ELF-1 (cell line): ENCODE measurements at regions not wholly inside any gene's neighbourhood (a gene's known extent, or its start where the extent isn't known, plus 50 kb on each side); places are given as distances from the start of the nearest gene placed in this dataset.
A peak's percentile ranks its signal among the peaks of the same experiment; 100 is the strongest.

ENCODE experiments used
- DNase-seq: peaks from one replicate; pipeline ENCODE4 v3.0.0-alpha.2; 2016; ENCODE audit warnings: low read depth, low spot score

- peak; percentile 19 for DNase-seq
These were observed 193.7 kb upstream of the KHDRBS2 start for GRCh38 chr6:62479697-62480220.

GRCh38 chr6:62474793-62475192 lies 188.8 kb upstream of the KHDRBS2 start:
- no peak for DNase-seq

- no peak for DNase-seq
These were observed 180.6 kb upstream of the KHDRBS2 start for GRCh38 chr6:62466607-62467006.

- DNase-seq = no peak
These were observed 179.2 kb upstream of the KHDRBS2 start for GRCh38 chr6:62465206-62465605.

- DNase-seq = no peak
These were observed 166.6 kb upstream of the KHDRBS2 start for GRCh38 chr6:62452586-62452985.

- DNase-seq = no peak
These were observed 160.8 kb upstream of the KHDRBS2 start for GRCh38 chr6:62446647-62447316.

GRCh38 chr6:62445521-62445920 lies 159.5 kb upstream of the KHDRBS2 start:
- DNase-seq = no peak

GRCh38 chr6:62441182-62441581 lies 155.2 kb upstream of the KHDRBS2 start:
- peak; percentile 12 for DNase-seq

- DNase-seq = no peak
These were observed 143.8 kb upstream of the KHDRBS2 start for GRCh38 chr6:62429781-62430180.

GRCh38 chr6:62400521-62401259 lies 114.7 kb upstream of the KHDRBS2 start:
- DNase-seq = no peak

- peak; percentile 75 for DNase-seq
These were observed 107.6 kb upstream of the KHDRBS2 start for GRCh38 chr6:62393608-62394007.

- DNase-seq = no peak
These were observed 106.3 kb upstream of the KHDRBS2 start for GRCh38 chr6:62392291-62392690.

GRCh38 chr6:62391358-62391757 lies 105.3 kb upstream of the KHDRBS2 start:
- DNase-seq = no peak

- no peak for DNase-seq
These were observed 104.4 kb upstream of the KHDRBS2 start for GRCh38 chr6:62390401-62390800.

GRCh38 chr6:62371453-62372210 lies 85.6 kb upstream of the KHDRBS2 start:
- no peak for DNase-seq

GRCh38 chr6:62367601-62368000 lies 81.6 kb upstream of the KHDRBS2 start:
- no peak for DNase-seq

GRCh38 chr6:62362097-62362496 lies 76.1 kb upstream of the KHDRBS2 start:
- DNase-seq = no peak

- DNase-seq = no peak
These were observed 71.8 kb upstream of the KHDRBS2 start for GRCh38 chr6:62357835-62358234.

GRCh38 chr6:62354261-62354660 lies 68.2 kb upstream of the KHDRBS2 start:
- DNase-seq = no peak

GRCh38 chr6:62345962-62346689 lies 60.1 kb upstream of the KHDRBS2 start:
- no peak for DNase-seq

GRCh38 chr6:62345446-62345845 lies 59.4 kb upstream of the KHDRBS2 start:
- DNase-seq = no peak

GRCh38 chr6:62344850-62345249 lies 58.8 kb upstream of the KHDRBS2 start:
- DNase-seq = no peak
